Activated naive CD4-positive, alpha-beta T cell treated with anti-CD3 and anti-CD28 coated beads for 36 hours (primary cell): ENCODE measurements at regions not wholly inside any gene's neighbourhood (a gene's known extent, or its start where the extent isn't known, plus 50 kb on each side); places are given as distances from the start of the nearest gene placed in this dataset.

Experiments
- CTCF ChIA-PET: fragments of 350-600 bp; sonication (Branson Sonifier 250); formaldehyde crosslinking; loops from one replicate; lab custom pipeline; 2021; ENCODE audit warnings: antibody characterized with exemption; lab: Charles Lee
- DNase-seq: peaks from one replicate; pipeline ENCODE4 v3.0.0-alpha.2; 2020
- H3K27ac Mint-ChIP-seq: one replicate; pipeline ENCODE4 v1.8.0; 2021; ENCODE audit warnings: mild to moderate bottlenecking, mixed read lengths
- H3K27me3 Mint-ChIP-seq: one replicate; pipeline ENCODE4 v1.8.0; 2021; ENCODE audit warnings: low read depth, mixed read lengths
- H3K36me3 Mint-ChIP-seq: one replicate; pipeline ENCODE4 v1.8.0; 2021; ENCODE audit warnings: low read depth, mixed read lengths
- H3K4me1 Mint-ChIP-seq: one replicate; pipeline ENCODE4 v1.8.0; 2021; ENCODE audit warnings: low read depth, mixed read lengths
- H3K4me3 Mint-ChIP-seq: one replicate; pipeline ENCODE4 v1.8.0; 2021; ENCODE audit warnings: mild to moderate bottlenecking, moderate library complexity, mixed read lengths
- H3K9me3 Mint-ChIP-seq: one replicate; pipeline ENCODE4 v1.8.0; 2021; ENCODE audit warnings: mixed read lengths
- intact Hi-C: fragments of 100-400 bp; cut with micrococcal nuclease; formaldehyde crosslinking; loops from one replicate; pipeline ENCODE4 v1.15.1; 2023

- H3K27me3 Mint-ChIP-seq = peaks cover 14% of the 10 kb centered on the region
- no peak for DNase-seq
- CTCF ChIA-PET = no interaction called here
- no peaks in the 10 kb centered on the region for H3K9me3 Mint-ChIP-seq
- H3K27ac Mint-ChIP-seq = no peak overlapping the region
- no peak overlapping the region for H3K4me3 Mint-ChIP-seq
- intact Hi-C loops = no loop called here
- no peaks in the 10 kb centered on the region for H3K36me3 Mint-ChIP-seq
- H3K4me1 Mint-ChIP-seq = no peaks in the 10 kb centered on the region
These were observed 111.9 kb upstream of the PTPRG start for GRCh38 chr3:61449327-61450040.

- Mint-ChIP-seq H3K36me3 (no peaks in the 10 kb centered on the region), H3K27ac (no peak overlapping the region), H3K9me3 (no peaks in the 10 kb centered on the region), H3K27me3 (peaks cover 14% of the 10 kb centered on the region), H3K4me1 (no peaks in the 10 kb centered on the region), H3K4me3 (no peak overlapping the region)
- intact Hi-C loops = no loop called here
- no peak for DNase-seq
- CTCF ChIA-PET = interaction anchor here (0.6 kb wide), 2 partner anchors 69 to 1477 kb away, joined by 3 read pairs; no protein-coding TSS in a partner anchor
These were observed 110.5 kb upstream of the PTPRG start for GRCh38 chr3:61450866-61451265.

GRCh38 chr3:61451841-61452240 is 109.5 kb upstream of the PTPRG start:
- no peaks in the 10 kb centered on the region for H3K9me3 Mint-ChIP-seq
- no peaks in the 10 kb centered on the region for H3K36me3 Mint-ChIP-seq
- H3K27ac Mint-ChIP-seq = no peak overlapping the region
- intact Hi-C loops = no loop called here
- no peaks in the 10 kb centered on the region for H3K4me1 Mint-ChIP-seq
- CTCF ChIA-PET = no interaction called here
- no peak overlapping the region for H3K4me3 Mint-ChIP-seq
- H3K27me3 Mint-ChIP-seq = peaks cover 14% of the 10 kb centered on the region
- DNase-seq = no peak

- no peaks in the 10 kb centered on the region for H3K36me3 Mint-ChIP-seq
- DNase-seq = no peak
- intact Hi-C loops = no loop called here
- H3K27me3 Mint-ChIP-seq = peaks cover 14% of the 10 kb centered on the region
- H3K9me3 Mint-ChIP-seq = no peaks in the 10 kb centered on the region
- H3K4me3 Mint-ChIP-seq = no peak overlapping the region
- H3K4me1 Mint-ChIP-seq = no peaks in the 10 kb centered on the region
- no peak overlapping the region for H3K27ac Mint-ChIP-seq
- CTCF ChIA-PET = no interaction called here
These were observed 108.8 kb upstream of the PTPRG start for GRCh38 chr3:61452535-61453090.

- no peaks in the 10 kb centered on the region for H3K9me3 Mint-ChIP-seq
- H3K4me1 Mint-ChIP-seq = no peaks in the 10 kb centered on the region
- H3K4me3 Mint-ChIP-seq = no peak overlapping the region
- no peak overlapping the region for H3K27ac Mint-ChIP-seq
- DNase-seq = no peak
- H3K27me3 Mint-ChIP-seq = peaks cover 20% of the 10 kb centered on the region
- CTCF ChIA-PET = no interaction called here
- intact Hi-C loops = no loop called here
- no peaks in the 10 kb centered on the region for H3K36me3 Mint-ChIP-seq
These were observed 107.3 kb upstream of the PTPRG start for GRCh38 chr3:61454006-61454585.

GRCh38 chr3:61454801-61455200 is 106.6 kb upstream of the PTPRG start:
- Mint-ChIP-seq H3K36me3 (no peaks in the 10 kb centered on the region), H3K4me3 (no peak overlapping the region), H3K27ac (no peak overlapping the region), H3K4me1 (no peaks in the 10 kb centered on the region), H3K27me3 (peaks cover 20% of the 10 kb centered on the region), H3K9me3 (no peaks in the 10 kb centered on the region)
- CTCF ChIA-PET = no interaction called here
- no peak for DNase-seq
- intact Hi-C loops = no loop called here

GRCh38 chr3:61460636-61461035 is 100.7 kb upstream of the PTPRG start:
- no peak overlapping the region for H3K4me3 Mint-ChIP-seq
- peaks cover 8% of the 10 kb centered on the region for H3K27me3 Mint-ChIP-seq
- no peaks in the 10 kb centered on the region for H3K4me1 Mint-ChIP-seq
- no peak overlapping the region for H3K27ac Mint-ChIP-seq
- H3K9me3 Mint-ChIP-seq = no peaks in the 10 kb centered on the region
- CTCF ChIA-PET = no interaction called here
- H3K36me3 Mint-ChIP-seq = no peaks in the 10 kb centered on the region
- intact Hi-C loops = no loop called here
- DNase-seq = no peak

- H3K9me3 Mint-ChIP-seq = no peaks in the 10 kb centered on the region
- no peaks in the 10 kb centered on the region for H3K36me3 Mint-ChIP-seq
- H3K4me1 Mint-ChIP-seq = no peaks in the 10 kb centered on the region
- DNase-seq = no peak
- CTCF ChIA-PET = no interaction called here
- intact Hi-C loops = no loop called here
- H3K4me3 Mint-ChIP-seq = no peak overlapping the region
- H3K27ac Mint-ChIP-seq = no peak overlapping the region
- peaks cover 12% of the 10 kb centered on the region for H3K27me3 Mint-ChIP-seq
These were observed 98.2 kb upstream of the PTPRG start for GRCh38 chr3:61463191-61463590.

DNA sequence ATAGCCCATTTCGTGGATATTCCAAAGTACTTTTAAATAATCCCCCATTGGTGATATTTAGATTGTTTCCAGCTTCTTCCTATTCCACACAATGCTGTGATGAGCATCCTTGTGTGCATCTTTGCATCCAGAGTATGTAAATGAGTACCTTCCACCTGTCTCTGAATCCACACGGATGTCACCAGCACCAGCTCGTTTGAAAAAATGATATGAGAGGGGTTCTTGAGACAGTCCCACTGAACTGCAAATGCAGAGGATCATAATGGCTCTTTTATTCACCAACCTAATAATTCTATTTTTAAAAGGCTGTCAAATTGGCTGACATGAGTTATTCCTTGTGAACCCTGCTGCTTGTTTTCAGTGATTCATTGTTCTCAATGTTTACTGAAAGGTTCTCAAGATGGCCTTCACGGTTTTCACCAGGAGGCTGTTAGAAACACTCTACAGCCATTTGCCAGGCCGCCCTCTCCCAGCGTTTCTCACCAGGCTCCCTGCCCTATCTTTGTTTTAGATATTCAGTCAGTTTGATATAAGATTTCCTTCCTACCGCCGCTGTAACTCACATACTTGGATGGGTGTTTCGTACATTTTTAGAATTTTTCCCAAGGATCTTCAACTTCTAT is 96.7 kb upstream of the PTPRG start:
- Mint-ChIP-seq H3K4me3 (no peak overlapping the region), H3K36me3 (no peaks in the 10 kb centered on the region), H3K27me3 (peaks cover 6% of the 10 kb centered on the region), H3K4me1 (no peaks in the 10 kb centered on the region), H3K9me3 (no peaks in the 10 kb centered on the region), H3K27ac (no peak overlapping the region)
- intact Hi-C loops = no loop called here
- CTCF ChIA-PET = no interaction called here
- no peak for DNase-seq

- H3K4me3 Mint-ChIP-seq = no peak overlapping the region
- intact Hi-C loops = no loop called here
- peaks cover 9% of the 10 kb centered on the region for H3K27me3 Mint-ChIP-seq
- H3K9me3 Mint-ChIP-seq = no peaks in the 10 kb centered on the region
- CTCF ChIA-PET = no interaction called here
- no peak for DNase-seq
- no peak overlapping the region for H3K27ac Mint-ChIP-seq
- no peaks in the 10 kb centered on the region for H3K4me1 Mint-ChIP-seq
- no peaks in the 10 kb centered on the region for H3K36me3 Mint-ChIP-seq
These were observed 95.0 kb upstream of the PTPRG start for GRCh38 chr3:61466357-61466756.

DNA sequence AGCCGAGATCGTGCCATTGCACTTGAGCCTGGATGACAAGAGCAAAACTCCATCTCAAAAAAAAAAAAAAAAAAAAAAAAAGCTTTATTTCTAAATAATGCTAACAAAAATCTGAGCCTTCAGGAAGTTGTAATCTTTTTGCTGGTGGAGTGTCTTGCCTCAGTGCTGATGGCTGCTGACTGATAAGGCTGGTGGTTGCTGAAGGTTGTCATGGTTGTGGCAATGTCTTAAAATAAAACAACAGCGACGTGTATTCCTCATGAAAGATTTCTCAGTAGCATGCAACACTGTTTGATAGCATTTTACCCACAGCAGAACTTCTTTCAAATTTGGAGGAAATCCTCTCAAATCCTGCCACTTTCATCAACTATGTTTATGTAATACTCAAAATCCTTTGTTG is 77.4 kb upstream of the PTPRG start:
- Mint-ChIP-seq H3K9me3 (no peaks in the 10 kb centered on the region), H3K27ac (no peak overlapping the region), H3K4me3 (no peak overlapping the region), H3K36me3 (no peaks in the 10 kb centered on the region), H3K27me3 (no peaks in the 10 kb centered on the region), H3K4me1 (peaks cover 8% of the 10 kb centered on the region)
- CTCF ChIA-PET = no interaction called here
- intact Hi-C loops = no loop called here
- no peak for DNase-seq

- CTCF ChIA-PET = interaction anchor here (1.9 kb wide), 1 partner anchor 37 kb away, joined by 4 read pairs; no protein-coding TSS in a partner anchor
- no peak overlapping the region for H3K27ac Mint-ChIP-seq
- DNase-seq = no peak
- H3K4me3 Mint-ChIP-seq = no peak overlapping the region
- peaks cover 2% of the 10 kb centered on the region for H3K27me3 Mint-ChIP-seq
- no peaks in the 10 kb centered on the region for H3K36me3 Mint-ChIP-seq
- H3K4me1 Mint-ChIP-seq = no peaks in the 10 kb centered on the region
- peaks cover 5% of the 10 kb centered on the region for H3K9me3 Mint-ChIP-seq
- intact Hi-C loops = no loop called here
These were observed 68.0 kb upstream of the PTPRG start for GRCh38 chr3:61493339-61493738.
